ENCODE measurements at regions not wholly inside any gene's neighbourhood (a gene's known extent, or its start where the extent isn't known, plus 50 kb on each side); places are given as distances from the start of the nearest gene placed in this dataset.

GRCh38 chr1:115199416-115200132 is 110.3 kb upstream of the TSPAN2 start:
- no peaks in the 10 kb centered on the region for H3K9me3 ChIP-seq (ENCODE audit: control insufficient read depth, low read depth, low read length)
- no peaks in the 10 kb centered on the region for H3K27me3 ChIP-seq (ENCODE audit: control insufficient read depth, insufficient read depth, low read length)
- H3K9ac ChIP-seq (ENCODE audit: low read length) = no peak overlapping the region
- H3K27ac ChIP-seq (ENCODE audit: low read length) = no peak overlapping the region
- no peaks in the 10 kb centered on the region for H3K36me3 ChIP-seq (ENCODE audit: control insufficient read depth, low read depth, low read length)
- H3K4me1 ChIP-seq (ENCODE audit: control insufficient read depth, low read depth, low read length) = no peaks in the 10 kb centered on the region
- H3K4me3 ChIP-seq (ENCODE audit: low read length) = no peak overlapping the region

DNA sequence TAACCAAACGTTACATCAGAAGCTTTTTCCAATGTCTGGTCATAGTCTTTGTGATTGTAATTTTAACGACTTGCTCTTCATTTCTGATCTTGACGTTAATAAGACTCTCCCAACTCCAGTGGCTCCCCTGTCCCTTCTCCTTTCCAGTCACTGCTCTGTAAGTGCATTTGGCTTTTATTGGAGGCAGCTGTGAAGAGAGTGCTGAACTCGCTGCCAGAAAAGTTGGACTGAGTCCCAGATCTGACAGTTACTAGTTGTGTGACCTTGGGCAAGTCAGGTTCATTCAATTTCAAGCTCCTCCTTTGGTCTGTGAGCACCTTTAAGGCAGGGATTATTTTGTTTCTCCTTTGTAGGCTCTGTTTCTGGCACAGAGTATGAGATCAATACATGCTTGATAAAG is 109.6 kb upstream of the TSPAN2 start:
- H3K9ac ChIP-seq (ENCODE audit: low read length) = no peak overlapping the region
- no peaks in the 10 kb centered on the region for H3K36me3 ChIP-seq (ENCODE audit: control insufficient read depth, low read depth, low read length)
- no peaks in the 10 kb centered on the region for H3K27me3 ChIP-seq (ENCODE audit: control insufficient read depth, insufficient read depth, low read length)
- H3K9me3 ChIP-seq (ENCODE audit: control insufficient read depth, low read depth, low read length) = no peaks in the 10 kb centered on the region
- no peak overlapping the region for H3K27ac ChIP-seq (ENCODE audit: low read length)
- no peak overlapping the region for H3K4me3 ChIP-seq (ENCODE audit: low read length)
- no peaks in the 10 kb centered on the region for H3K4me1 ChIP-seq (ENCODE audit: control insufficient read depth, low read depth, low read length)

DNA sequence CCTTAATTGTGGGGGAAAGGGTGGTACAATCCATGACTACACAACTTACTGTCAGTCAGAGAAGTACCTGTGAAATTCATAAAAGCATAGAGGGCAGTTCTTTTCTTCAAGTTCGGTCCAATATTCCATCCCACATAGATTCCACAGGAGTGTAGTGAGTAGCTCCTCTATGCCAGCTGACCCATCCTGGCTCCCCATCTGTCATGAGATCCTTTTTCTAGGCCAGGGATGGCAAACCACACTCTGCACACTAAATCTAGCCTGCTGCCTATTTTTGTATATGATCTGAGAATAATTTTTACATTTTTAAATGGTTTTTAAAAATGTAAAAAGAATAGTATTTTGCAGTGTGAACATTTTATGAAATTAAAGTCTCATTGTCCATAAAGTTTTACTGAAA is 107.0 kb upstream of the TSPAN2 start:
- no peak overlapping the region for H3K4me3 ChIP-seq (ENCODE audit: low read length)
- no peak overlapping the region for H3K27ac ChIP-seq (ENCODE audit: low read length)
- no peak overlapping the region for H3K9ac ChIP-seq (ENCODE audit: low read length)
- H3K27me3 ChIP-seq (ENCODE audit: control insufficient read depth, insufficient read depth, low read length) = no peaks in the 10 kb centered on the region
- no peaks in the 10 kb centered on the region for H3K4me1 ChIP-seq (ENCODE audit: control insufficient read depth, low read depth, low read length)
- no peaks in the 10 kb centered on the region for H3K9me3 ChIP-seq (ENCODE audit: control insufficient read depth, low read depth, low read length)
- no peaks in the 10 kb centered on the region for H3K36me3 ChIP-seq (ENCODE audit: control insufficient read depth, low read depth, low read length)

- Histone ChIP-seq H3K9ac (ENCODE audit: low read length) (no peak overlapping the region), H3K27ac (ENCODE audit: low read length) (no peak overlapping the region), H3K27me3 (ENCODE audit: control insufficient read depth, insufficient read depth, low read length) (no peaks in the 10 kb centered on the region), H3K4me3 (ENCODE audit: low read length) (no peak overlapping the region), H3K36me3 (ENCODE audit: control insufficient read depth, low read depth, low read length) (no peaks in the 10 kb centered on the region), H3K4me1 (ENCODE audit: control insufficient read depth, low read depth, low read length) (no peaks in the 10 kb centered on the region), H3K9me3 (ENCODE audit: control insufficient read depth, low read depth, low read length) (no peaks in the 10 kb centered on the region)
These were observed 105.2 kb upstream of the TSPAN2 start for GRCh38 chr1:115194506-115194905.

- Histone ChIP-seq H3K27me3 (ENCODE audit: control insufficient read depth, insufficient read depth, low read length) (no peaks in the 10 kb centered on the region), H3K27ac (ENCODE audit: low read length) (no peak overlapping the region), H3K9ac (ENCODE audit: low read length) (no peak overlapping the region), H3K9me3 (ENCODE audit: control insufficient read depth, low read depth, low read length) (no peaks in the 10 kb centered on the region), H3K4me1 (ENCODE audit: control insufficient read depth, low read depth, low read length) (no peaks in the 10 kb centered on the region), H3K4me3 (ENCODE audit: low read length) (no peak overlapping the region), H3K36me3 (ENCODE audit: control insufficient read depth, low read depth, low read length) (no peaks in the 10 kb centered on the region)
These were observed 103.9 kb upstream of the TSPAN2 start for GRCh38 chr1:115193046-115193828.

- Histone ChIP-seq H3K27me3 (ENCODE audit: control insufficient read depth, insufficient read depth, low read length) (no peaks in the 10 kb centered on the region), H3K9ac (ENCODE audit: low read length) (no peak overlapping the region), H3K9me3 (ENCODE audit: control insufficient read depth, low read depth, low read length) (no peaks in the 10 kb centered on the region), H3K4me1 (ENCODE audit: control insufficient read depth, low read depth, low read length) (no peaks in the 10 kb centered on the region), H3K4me3 (ENCODE audit: low read length) (no peak overlapping the region), H3K27ac (ENCODE audit: low read length) (no peak overlapping the region), H3K36me3 (ENCODE audit: control insufficient read depth, low read depth, low read length) (no peaks in the 10 kb centered on the region)
These were observed 103.0 kb upstream of the TSPAN2 start for GRCh38 chr1:115192200-115192767.

DNA sequence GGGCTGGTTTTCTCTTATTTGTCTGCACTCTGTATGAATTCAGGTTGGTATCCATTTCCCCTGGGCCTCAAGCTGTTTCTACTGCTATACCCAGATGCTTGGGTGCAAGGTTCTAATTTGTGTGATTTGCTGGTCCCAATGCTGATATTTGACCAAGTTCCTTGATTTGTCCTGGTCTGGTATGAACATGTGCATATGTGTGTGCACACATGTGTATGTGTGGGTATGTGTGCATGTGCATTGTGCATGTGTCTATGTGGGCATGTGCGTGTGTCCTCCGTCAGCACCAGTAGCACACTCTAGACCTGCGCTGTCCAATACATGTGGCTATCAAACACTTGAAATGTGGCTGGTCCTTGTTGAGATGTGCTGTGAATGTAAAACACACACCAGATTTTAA is 102.4 kb upstream of the TSPAN2 start:
- H3K36me3 ChIP-seq (ENCODE audit: control insufficient read depth, low read depth, low read length) = no peaks in the 10 kb centered on the region
- H3K27me3 ChIP-seq (ENCODE audit: control insufficient read depth, insufficient read depth, low read length) = no peaks in the 10 kb centered on the region
- no peak overlapping the region for H3K4me3 ChIP-seq (ENCODE audit: low read length)
- no peaks in the 10 kb centered on the region for H3K4me1 ChIP-seq (ENCODE audit: control insufficient read depth, low read depth, low read length)
- H3K27ac ChIP-seq (ENCODE audit: low read length) = no peak overlapping the region
- no peaks in the 10 kb centered on the region for H3K9me3 ChIP-seq (ENCODE audit: control insufficient read depth, low read depth, low read length)
- no peak overlapping the region for H3K9ac ChIP-seq (ENCODE audit: low read length)

- Histone ChIP-seq H3K27me3 (ENCODE audit: control insufficient read depth, insufficient read depth, low read length) (no peaks in the 10 kb centered on the region), H3K36me3 (ENCODE audit: control insufficient read depth, low read depth, low read length) (no peaks in the 10 kb centered on the region), H3K9ac (ENCODE audit: low read length) (no peak overlapping the region), H3K27ac (ENCODE audit: low read length) (no peak overlapping the region), H3K4me1 (ENCODE audit: control insufficient read depth, low read depth, low read length) (no peaks in the 10 kb centered on the region), H3K4me3 (ENCODE audit: low read length) (no peak overlapping the region), H3K9me3 (ENCODE audit: control insufficient read depth, low read depth, low read length) (no peaks in the 10 kb centered on the region)
These were observed 101.4 kb upstream of the TSPAN2 start for GRCh38 chr1:115190540-115191170.

DNA sequence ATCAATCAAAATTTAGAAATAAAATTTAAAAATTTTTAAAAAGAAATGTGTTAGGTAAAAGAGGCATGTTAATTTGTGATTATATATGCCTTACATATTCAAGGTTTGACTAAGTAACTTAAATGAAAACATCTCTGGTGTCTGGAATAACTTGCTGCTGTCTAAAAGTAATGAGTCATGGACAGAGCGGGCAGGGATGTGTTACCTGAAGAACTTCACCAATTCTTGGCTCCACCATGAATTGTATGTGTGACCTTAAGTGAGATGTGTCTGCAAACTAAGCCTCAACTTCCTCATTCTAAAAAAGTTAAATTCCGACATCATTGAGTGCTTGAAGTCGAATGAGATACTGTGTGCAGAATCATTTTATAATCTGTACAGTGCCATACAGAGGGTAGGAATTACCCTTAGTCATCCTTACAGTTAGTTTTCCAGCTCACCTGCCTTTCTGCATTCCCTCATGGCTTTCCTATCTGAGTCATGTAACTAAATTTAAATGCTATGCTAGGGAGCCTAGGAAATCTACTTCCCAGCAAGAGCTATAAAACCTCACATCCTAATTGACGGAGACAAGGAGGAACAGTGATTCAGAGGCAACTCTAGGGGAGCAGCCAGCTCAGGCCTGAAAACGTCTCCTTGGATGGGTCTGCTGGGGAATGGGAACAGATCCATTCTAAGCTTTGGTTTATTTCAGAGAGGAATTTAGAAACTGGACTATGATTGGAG is 100.7 kb upstream of the TSPAN2 start:
- Histone ChIP-seq H3K27ac (ENCODE audit: low read length) (no peak overlapping the region), H3K4me1 (ENCODE audit: control insufficient read depth, low read depth, low read length) (no peaks in the 10 kb centered on the region), H3K9ac (ENCODE audit: low read length) (no peak overlapping the region), H3K4me3 (ENCODE audit: low read length) (no peak overlapping the region), H3K27me3 (ENCODE audit: control insufficient read depth, insufficient read depth, low read length) (no peaks in the 10 kb centered on the region), H3K36me3 (ENCODE audit: control insufficient read depth, low read depth, low read length) (no peaks in the 10 kb centered on the region), H3K9me3 (ENCODE audit: control insufficient read depth, low read depth, low read length) (no peaks in the 10 kb centered on the region)

- H3K27ac ChIP-seq (ENCODE audit: low read length) = no peak overlapping the region
- no peaks in the 10 kb centered on the region for H3K9me3 ChIP-seq (ENCODE audit: control insufficient read depth, low read depth, low read length)
- no peaks in the 10 kb centered on the region for H3K36me3 ChIP-seq (ENCODE audit: control insufficient read depth, low read depth, low read length)
- no peak overlapping the region for H3K4me3 ChIP-seq (ENCODE audit: low read length)
- no peaks in the 10 kb centered on the region for H3K27me3 ChIP-seq (ENCODE audit: control insufficient read depth, insufficient read depth, low read length)
- no peak overlapping the region for H3K9ac ChIP-seq (ENCODE audit: low read length)
- no peaks in the 10 kb centered on the region for H3K4me1 ChIP-seq (ENCODE audit: control insufficient read depth, low read depth, low read length)
These were observed 99.5 kb upstream of the TSPAN2 start for GRCh38 chr1:115188680-115189395.
